GM10248 (cell line): ENCODE measurements at regions not wholly inside any gene's neighbourhood (a gene's known extent, or its start where the extent isn't known, plus 50 kb on each side); places are given as distances from the start of the nearest gene placed in this dataset.

Source experiments
- CTCF ChIA-PET: fragments of 300-600 bp; sonication (Branson Sonifier 250); formaldehyde crosslinking; extraction: SDS; loops from one replicate; lab custom pipeline; 2021; ENCODE audit warnings: antibody characterized with exemption; lab: Yijun Ruan, JAX
- POLR2A ChIA-PET: fragments of 350-650 bp; sonication (Branson Sonifier 250); formaldehyde crosslinking; extraction: SDS; loops from one replicate; lab custom pipeline; 2020; ENCODE audit warnings: antibody characterized with exemption; lab: Yijun Ruan, JAX
- DNase-seq: peaks from one replicate; pipeline ENCODE4 v3.0.0; 2012; ENCODE audit errors: extremely low spot score
- TF ChIP-seq, protein P1 (sequence below): IDR thresholded peaks from 2 replicates; pipeline ENCODE4 v1.5.1; 2012; ENCODE audit warnings: mild to moderate bottlenecking, low read depth; ENCODE audit errors: extremely low read depth, missing control alignments, control extremely low read depth

DNA sequence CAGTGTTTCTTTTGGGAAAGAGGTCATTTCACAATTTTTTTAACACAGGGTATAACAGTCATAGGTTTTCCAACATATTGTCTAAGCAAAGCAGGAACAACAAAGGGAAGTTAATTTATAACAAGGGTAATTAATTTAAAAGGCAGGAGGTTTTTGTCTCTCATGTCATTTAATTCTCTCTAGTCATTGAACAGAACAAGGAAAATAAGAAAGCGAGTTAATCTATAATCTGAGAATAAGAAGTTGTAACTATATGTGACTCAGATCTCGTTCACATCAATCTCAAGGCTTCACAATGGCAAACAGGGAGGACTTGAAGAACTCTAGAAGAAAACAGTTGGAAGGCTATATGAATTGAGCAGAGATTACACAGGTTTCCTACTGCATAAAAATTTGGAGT lies 579.8 kb upstream of the CCDC54 start:
- TF ChIP-seq, protein P1, sequence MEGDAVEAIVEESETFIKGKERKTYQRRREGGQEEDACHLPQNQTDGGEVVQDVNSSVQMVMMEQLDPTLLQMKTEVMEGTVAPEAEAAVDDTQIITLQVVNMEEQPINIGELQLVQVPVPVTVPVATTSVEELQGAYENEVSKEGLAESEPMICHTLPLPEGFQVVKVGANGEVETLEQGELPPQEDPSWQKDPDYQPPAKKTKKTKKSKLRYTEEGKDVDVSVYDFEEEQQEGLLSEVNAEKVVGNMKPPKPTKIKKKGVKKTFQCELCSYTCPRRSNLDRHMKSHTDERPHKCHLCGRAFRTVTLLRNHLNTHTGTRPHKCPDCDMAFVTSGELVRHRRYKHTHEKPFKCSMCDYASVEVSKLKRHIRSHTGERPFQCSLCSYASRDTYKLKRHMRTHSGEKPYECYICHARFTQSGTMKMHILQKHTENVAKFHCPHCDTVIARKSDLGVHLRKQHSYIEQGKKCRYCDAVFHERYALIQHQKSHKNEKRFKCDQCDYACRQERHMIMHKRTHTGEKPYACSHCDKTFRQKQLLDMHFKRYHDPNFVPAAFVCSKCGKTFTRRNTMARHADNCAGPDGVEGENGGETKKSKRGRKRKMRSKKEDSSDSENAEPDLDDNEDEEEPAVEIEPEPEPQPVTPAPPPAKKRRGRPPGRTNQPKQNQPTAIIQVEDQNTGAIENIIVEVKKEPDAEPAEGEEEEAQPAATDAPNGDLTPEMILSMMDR, result no peak
- DNase-seq, result no peak
- ChIA-PET CTCF (no interaction called here), POLR2A (no interaction called here)

DNA sequence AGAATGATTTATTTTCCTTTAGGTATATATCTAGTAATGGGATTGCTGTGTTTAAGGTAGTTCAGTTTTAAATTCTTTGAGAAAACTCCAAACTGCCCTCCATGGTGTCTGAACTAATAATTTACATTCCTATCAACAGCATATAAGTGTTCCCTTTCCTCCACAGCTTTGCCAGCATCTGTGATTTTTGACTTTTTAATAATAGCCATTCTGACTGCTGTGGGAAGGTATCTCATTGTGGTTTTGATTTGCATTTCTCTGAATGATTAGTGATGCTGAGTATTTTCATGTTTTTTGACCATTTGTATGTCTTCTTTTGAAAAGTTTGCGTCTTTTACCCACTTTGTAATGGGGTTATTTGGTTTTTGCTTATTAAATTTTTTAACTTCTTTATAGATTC lies 571.6 kb upstream of the CCDC54 start:
- CTCF ChIA-PET, result no interaction called here
- DNase-seq, result no peak
- TF ChIP-seq, protein P1, result no peak
- POLR2A ChIA-PET, result no interaction called here

DNA sequence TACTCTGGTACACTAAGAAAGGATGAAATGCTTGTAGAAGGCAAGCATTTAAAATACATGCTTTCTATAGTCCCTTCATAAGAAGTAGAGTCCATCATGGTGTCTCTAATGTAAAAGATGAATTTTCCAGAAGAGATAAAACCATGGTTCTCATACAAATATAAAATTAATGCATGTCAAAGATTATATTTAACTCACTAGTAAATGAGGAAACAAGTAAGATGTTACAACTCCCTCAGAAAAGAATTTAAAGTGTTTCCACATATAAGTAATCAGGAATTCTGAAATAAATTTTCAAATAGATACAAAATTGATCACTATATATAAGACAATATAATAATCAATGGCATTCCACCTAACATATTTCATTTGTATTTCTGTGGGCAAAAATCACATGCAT lies 570.3 kb upstream of the CCDC54 start:
- POLR2A ChIA-PET, result no interaction called here

DNA sequence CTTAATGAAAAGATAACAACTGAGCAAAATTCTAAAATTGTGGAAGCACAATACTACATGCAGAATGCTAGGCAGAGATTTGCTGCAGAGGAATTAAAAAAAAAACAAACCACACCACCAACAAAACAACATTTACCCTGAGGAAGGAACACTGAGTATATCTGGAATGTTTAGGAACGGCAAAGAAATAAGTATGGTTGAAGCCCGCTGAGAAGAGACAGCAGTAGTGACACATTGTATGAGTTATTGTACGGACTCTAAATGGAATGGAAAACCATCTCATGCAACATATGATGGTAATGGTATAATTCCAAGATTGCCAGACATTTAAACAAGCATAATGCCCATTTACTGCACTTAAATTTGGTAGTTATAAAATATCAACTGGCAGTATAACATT lies 568.2 kb upstream of the CCDC54 start:
- CTCF ChIA-PET, result no interaction called here
- TF ChIP-seq, protein P1, result no peak
- POLR2A ChIA-PET, result no interaction called here
- no peak for DNase-seq

More for the DNA sequence above, 570.3 kb upstream of the CCDC54 start:
- CTCF ChIA-PET, result no interaction called here
- DNase-seq, result no peak
- TF ChIP-seq, protein P1, result no peak

DNA sequence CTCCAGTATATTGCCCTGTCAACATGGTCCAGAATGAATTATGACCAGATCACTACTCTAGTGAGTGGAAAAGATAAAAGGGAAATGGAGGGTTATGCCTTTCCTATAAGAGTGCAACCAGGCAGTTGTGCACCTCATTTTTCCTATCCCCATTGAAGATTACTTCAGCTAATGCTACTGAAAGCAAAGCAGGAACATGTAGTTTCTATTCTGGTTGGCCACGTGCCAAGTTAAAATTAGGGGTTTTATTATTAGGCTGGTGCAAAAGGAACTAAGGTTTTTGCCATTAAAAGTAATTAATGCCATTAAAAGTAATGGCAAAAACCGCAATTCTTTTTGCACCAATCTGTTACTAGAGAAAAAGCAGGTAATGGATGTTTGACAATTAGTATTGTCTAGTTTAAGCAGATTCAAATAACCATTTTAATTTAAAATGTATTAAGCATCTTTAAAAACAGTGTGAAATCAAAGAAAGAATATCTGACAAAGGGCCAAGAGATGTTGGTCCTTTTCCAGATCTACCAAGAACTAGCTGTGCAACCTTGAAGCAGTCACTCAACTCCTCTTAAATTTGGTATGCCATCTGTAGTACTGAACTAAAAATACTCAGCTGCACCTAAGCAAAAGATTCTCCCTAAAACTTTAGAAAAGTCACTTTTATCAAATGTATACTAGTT lies 567.5 kb upstream of the CCDC54 start:
- ChIA-PET POLR2A (no interaction called here), CTCF (no interaction called here)
- TF ChIP-seq, protein P1, result no peak
- no peak for DNase-seq

DNA sequence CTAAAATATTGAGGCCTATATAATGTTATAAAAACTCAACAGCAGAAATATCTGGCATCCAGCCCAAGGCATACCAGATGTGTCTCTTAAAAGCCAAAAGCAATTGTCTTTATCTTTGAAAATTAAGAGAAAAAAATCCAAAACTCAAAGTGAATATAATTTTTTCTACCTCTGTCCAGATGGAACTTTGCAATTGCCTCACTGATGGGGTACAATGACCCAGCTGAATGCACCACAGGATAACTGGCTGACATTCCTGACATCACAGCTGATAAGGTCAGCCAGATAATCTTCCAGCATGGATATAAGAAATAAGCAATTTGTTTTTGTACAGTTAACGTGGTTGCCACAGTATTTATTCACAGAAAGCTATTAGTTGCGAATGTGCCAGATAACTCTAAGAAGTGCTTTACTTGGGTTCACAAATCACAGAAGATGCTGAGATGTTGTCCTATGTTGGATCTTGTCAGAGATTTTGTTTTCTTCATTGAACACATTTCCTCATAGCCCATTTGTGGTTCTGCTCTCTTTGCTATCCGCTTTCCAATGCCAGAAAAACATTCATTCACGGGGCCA lies 566.9 kb upstream of the CCDC54 start:
- ChIA-PET CTCF (no interaction called here), POLR2A (no interaction called here)
- DNase-seq, result no peak
- TF ChIP-seq, protein P1, result no peak
